ENCODE measurements at regions not wholly inside any gene's neighbourhood (a gene's known extent, or its start where the extent isn't known, plus 50 kb on each side); places are given as distances from the start of the nearest gene placed in this dataset.

GRCh38 chr3:88301273-88301995 is 151.7 kb downstream of the C3orf38 start (continued):
- TF ChIP-seq ZNF462 (CRISPR knock-in tag; IDR thresholded peaks at IDR 0.05), result no peak
- TF ChIP-seq, protein P1, sequence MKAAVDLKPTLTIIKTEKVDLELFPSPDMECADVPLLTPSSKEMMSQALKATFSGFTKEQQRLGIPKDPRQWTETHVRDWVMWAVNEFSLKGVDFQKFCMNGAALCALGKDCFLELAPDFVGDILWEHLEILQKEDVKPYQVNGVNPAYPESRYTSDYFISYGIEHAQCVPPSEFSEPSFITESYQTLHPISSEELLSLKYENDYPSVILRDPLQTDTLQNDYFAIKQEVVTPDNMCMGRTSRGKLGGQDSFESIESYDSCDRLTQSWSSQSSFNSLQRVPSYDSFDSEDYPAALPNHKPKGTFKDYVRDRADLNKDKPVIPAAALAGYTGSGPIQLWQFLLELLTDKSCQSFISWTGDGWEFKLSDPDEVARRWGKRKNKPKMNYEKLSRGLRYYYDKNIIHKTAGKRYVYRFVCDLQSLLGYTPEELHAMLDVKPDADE (IDR thresholded peaks at IDR 0.05), result no peak
- TF ChIP-seq, protein P2, sequence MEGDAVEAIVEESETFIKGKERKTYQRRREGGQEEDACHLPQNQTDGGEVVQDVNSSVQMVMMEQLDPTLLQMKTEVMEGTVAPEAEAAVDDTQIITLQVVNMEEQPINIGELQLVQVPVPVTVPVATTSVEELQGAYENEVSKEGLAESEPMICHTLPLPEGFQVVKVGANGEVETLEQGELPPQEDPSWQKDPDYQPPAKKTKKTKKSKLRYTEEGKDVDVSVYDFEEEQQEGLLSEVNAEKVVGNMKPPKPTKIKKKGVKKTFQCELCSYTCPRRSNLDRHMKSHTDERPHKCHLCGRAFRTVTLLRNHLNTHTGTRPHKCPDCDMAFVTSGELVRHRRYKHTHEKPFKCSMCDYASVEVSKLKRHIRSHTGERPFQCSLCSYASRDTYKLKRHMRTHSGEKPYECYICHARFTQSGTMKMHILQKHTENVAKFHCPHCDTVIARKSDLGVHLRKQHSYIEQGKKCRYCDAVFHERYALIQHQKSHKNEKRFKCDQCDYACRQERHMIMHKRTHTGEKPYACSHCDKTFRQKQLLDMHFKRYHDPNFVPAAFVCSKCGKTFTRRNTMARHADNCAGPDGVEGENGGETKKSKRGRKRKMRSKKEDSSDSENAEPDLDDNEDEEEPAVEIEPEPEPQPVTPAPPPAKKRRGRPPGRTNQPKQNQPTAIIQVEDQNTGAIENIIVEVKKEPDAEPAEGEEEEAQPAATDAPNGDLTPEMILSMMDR (conservative IDR thresholded peaks at IDR 0.05; ENCODE audit: low read depth in 2 of 2), result no peak
- TF ChIP-seq EZH2 (IDR thresholded peaks at IDR 0.05; ENCODE audit: low read depth, unreplicated experiment), result no peak
- TF ChIP-seq ZNF114 (CRISPR knock-in tag; IDR thresholded peaks at IDR 0.05), result no peak

Data from GM23338 (cell line).